ENCODE measurements at regions not wholly inside any gene's neighbourhood (a gene's known extent, or its start where the extent isn't known, plus 50 kb on each side); places are given as distances from the start of the nearest gene placed in this dataset.

GRCh38 chr4:121479808-121480207, 99.0 kb upstream of the QRFPR start (continued):
- TF ChIP-seq ZNF462 (CRISPR knock-in tag; IDR thresholded peaks at IDR 0.05) (no peak), EZH2 (IDR thresholded peaks at IDR 0.05; ENCODE audit: low read depth, unreplicated experiment) (no peak), CREB1 (CRISPR knock-in tag; IDR thresholded peaks at IDR 0.05; ENCODE audit: low read depth) (no peak), NANOG (IDR thresholded peaks at IDR 0.05; ENCODE audit: borderline replicate concordance) (no peak), EZH2phosphoT487 (IDR thresholded peaks at IDR 0.05; ENCODE audit: unreplicated experiment) (no peak), STAT1 (IDR thresholded peaks at IDR 0.05; ENCODE audit: unreplicated experiment) (no peak), ZNF331 (CRISPR knock-in tag; IDR thresholded peaks at IDR 0.05; ENCODE audit: low read depth) (no peak)

GRCh38 chr4:121477480-121477879, 96.7 kb upstream of the QRFPR start:
- H3K4me3 Mint-ChIP-seq, result no peak overlapping the region
- no peaks in the 10 kb centered on the region for H3K4me1 ChIP-seq (ENCODE audit: insufficient read depth)
- no peak overlapping the region for H3K27ac Mint-ChIP-seq
- no peak for TF ChIP-seq ZNF331 (CRISPR knock-in tag; IDR thresholded peaks at IDR 0.05; ENCODE audit: low read depth)
- TF ChIP-seq CREB1 (CRISPR knock-in tag; IDR thresholded peaks at IDR 0.05; ENCODE audit: low read depth), result no peak
- TF ChIP-seq STAT1 (IDR thresholded peaks at IDR 0.05; ENCODE audit: unreplicated experiment), result no peak
- no peak for TF ChIP-seq REST (IDR thresholded peaks at IDR 0.05; ENCODE audit: unreplicated experiment)
- TF ChIP-seq CTCF (conservative IDR thresholded peaks at IDR 0.05; ENCODE audit: low read depth in 2 of 2), result no peak
- TF ChIP-seq EZH2phosphoT487 (IDR thresholded peaks at IDR 0.05; ENCODE audit: unreplicated experiment), result no peak
- TF ChIP-seq POLR2AphosphoS5 (IDR thresholded peaks at IDR 0.05; ENCODE audit: low read depth), result no peak

More at GRCh38 chr4:121477480-121477879, 96.7 kb upstream of the QRFPR start:
- Histone ChIP-seq H3K9me2 (ENCODE audit: insufficient read depth) (no peaks in the 10 kb centered on the region), H3K4me2 (no peak overlapping the region), H2AFZ (no peak overlapping the region), H3K36me3 (ENCODE audit: insufficient read depth) (no peaks in the 10 kb centered on the region), H4K20me1 (replicated peaks; ENCODE audit: insufficient read depth) (no peaks in the 10 kb centered on the region), H3F3A (replicated peaks; ENCODE audit: low read depth) (no peaks in the 10 kb centered on the region), H3K27ac (ENCODE audit: low read depth) (no peak overlapping the region), H3K4me3 (no peak overlapping the region), H3K27me3 (ENCODE audit: insufficient read depth) (no peaks in the 10 kb centered on the region), H3K79me2 (replicated peaks; ENCODE audit: insufficient read depth) (no peaks in the 10 kb centered on the region)
- no peaks in the 10 kb centered on the region for H3K4me1 Mint-ChIP-seq
- no peak for DNase-seq (ENCODE audit: low spot score)
- no peaks in the 10 kb centered on the region for H3K36me3 Mint-ChIP-seq (ENCODE audit: low read depth)
- H3K9me3 Mint-ChIP-seq, result peaks cover 7% of the 10 kb centered on the region; the same call in 1 of the 3 replicates
- H3K27me3 Mint-ChIP-seq (ENCODE audit: insufficient read depth, low read depth, poor library complexity), result no peaks in the 10 kb centered on the region
- no peak for ATAC-seq

Data from GM23338 (cell line).